ENCODE measurements at regions not wholly inside any gene's neighbourhood (a gene's known extent, or its start where the extent isn't known, plus 50 kb on each side); places are given as distances from the start of the nearest gene placed in this dataset.

DNA sequence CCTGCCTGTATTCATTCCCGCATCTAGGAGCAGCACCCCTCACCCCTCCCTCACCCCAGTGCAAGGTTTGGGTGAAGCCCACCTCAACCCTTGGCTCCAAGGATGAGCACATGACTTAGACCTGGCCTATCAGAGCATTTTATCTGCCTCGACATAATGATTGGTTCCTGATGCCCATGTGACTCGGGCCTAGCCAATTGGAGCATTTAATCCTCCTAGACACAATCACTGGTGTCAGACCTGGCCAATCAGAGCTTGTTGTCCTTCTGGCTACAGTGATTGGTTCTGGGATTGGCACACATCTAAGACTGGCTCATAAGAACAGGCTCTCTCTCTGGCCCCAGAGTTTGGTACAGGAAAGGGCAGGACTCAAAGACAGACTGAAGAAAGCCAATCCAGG lies 73.1 kb upstream of the MYL2 start:
- no peak for DNase-seq

DNA sequence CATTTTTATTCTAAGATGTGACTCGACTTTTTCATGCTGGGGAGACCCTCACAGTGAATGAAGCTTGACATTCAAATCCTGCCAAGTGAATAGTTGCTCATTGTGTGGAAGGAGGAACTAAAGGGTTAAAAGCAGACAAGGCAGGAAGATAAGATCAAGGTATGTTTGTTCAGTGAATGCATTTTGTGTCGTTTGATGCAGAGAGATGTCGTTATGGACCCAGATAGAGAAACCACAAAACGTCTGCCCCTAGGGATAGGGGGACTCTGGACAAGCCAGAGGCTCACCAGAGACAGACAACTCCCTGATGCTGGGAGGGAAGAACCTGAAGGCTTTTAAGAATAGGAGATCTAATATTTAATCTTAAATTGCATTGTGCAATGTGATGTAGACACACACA lies 72.5 kb upstream of the MYL2 start:
- no peak for DNase-seq

GRCh38 chr12:110983811-110984210 lies 63.4 kb upstream of the MYL2 start:
- no peak for DNase-seq

- no peak for DNase-seq
Observed at GRCh38 chr12:110972866-110973265, 52.5 kb upstream of the MYL2 start.

DNA sequence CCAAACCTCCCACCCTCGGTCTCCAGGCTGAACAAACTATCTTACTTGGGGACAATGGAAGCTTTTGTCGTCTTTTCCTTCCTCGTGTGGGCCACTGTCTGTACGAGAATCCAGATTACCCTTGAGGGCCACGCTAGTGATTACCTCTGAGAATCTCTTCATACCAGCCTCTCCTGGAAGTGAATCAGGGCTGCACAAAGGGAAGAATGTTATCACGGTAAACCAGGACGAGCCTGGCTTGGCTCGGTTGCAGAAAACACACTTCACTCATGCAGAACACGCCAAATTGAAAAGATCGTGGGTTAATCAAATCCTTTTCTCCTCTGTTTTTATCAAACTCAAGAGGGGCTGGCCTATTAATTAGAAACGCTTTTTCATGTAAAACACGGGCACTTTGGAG lies 51.6 kb upstream of the MYL2 start:
- no peak for DNase-seq

- no peak for DNase-seq
Observed at GRCh38 chr12:110971189-110971920, 51.0 kb upstream of the MYL2 start.

Data from NCI-H1092 (cell line).